ENCODE measurements at regions not wholly inside any gene's neighbourhood (a gene's known extent, or its start where the extent isn't known, plus 50 kb on each side); places are given as distances from the start of the nearest gene placed in this dataset.
A peak's percentile ranks its signal among the peaks of the same experiment; 100 is the strongest.

GRCh38 chr14:31954991-31955390 lies 122.1 kb upstream of the ARHGAP5 start:
- ChIA-PET POLR2A (ENCODE audit: unreplicated experiment) (interaction anchor here (0.7 kb wide), 1 partner anchor 1113 kb away, joined by 13 read pairs; no protein-coding TSS in a partner anchor), CTCF (no interaction called here)
- Histone ChIP-seq H4K5ac (ENCODE audit: low read depth, low read length) (no peak overlapping the region), H4K91ac (ENCODE audit: insufficient read depth, low read depth, low read length) (no peak overlapping the region), H3K27ac (ENCODE audit: insufficient read depth, low read length) (no peak overlapping the region), H3K23ac (ENCODE audit: low read depth, low read length) (no peak overlapping the region), H2AK5ac (ENCODE audit: low read depth, low read length) (no peak overlapping the region), H4K8ac (ENCODE audit: low read depth in 2 of 2, low read length in 2 of 2) (no peak overlapping the region), H3K9me3 (ENCODE audit: control insufficient read depth, insufficient read depth, low read length) (no peaks in the 10 kb centered on the region), H3K4me2 (ENCODE audit: low read depth, low read length) (no peak overlapping the region), H3K14ac (replicated peaks; ENCODE audit: low read depth, low read length) (no peak overlapping the region), H2BK120ac (ENCODE audit: low read depth, low read length) (no peak overlapping the region), H3K27me3 (ENCODE audit: control insufficient read depth, insufficient read depth, low read length) (no peaks in the 10 kb centered on the region), H3K36me3 (ENCODE audit: control insufficient read depth, insufficient read depth, low read length) (no peaks in the 10 kb centered on the region), H2BK5ac (ENCODE audit: low read depth, low read length, poor library complexity, severe bottlenecking) (no peak overlapping the region), H3K79me1 (ENCODE audit: low read depth in 1 of 2, low read length in 2 of 2) (no peaks in the 10 kb centered on the region), H3K18ac (ENCODE audit: low read depth, low read length) (no peak overlapping the region), H2AK9ac (replicated peaks; ENCODE audit: low read depth, low read length, poor library complexity) (no peak overlapping the region), H3K4me1 (ENCODE audit: control insufficient read depth, insufficient read depth, low read length) (peaks cover 16% of the 10 kb centered on the region), H3K4ac (ENCODE audit: low read depth, low read length) (no peak overlapping the region), H4K20me1 (ENCODE audit: insufficient read depth, low read length) (no peaks in the 10 kb centered on the region), H3K56ac (ENCODE audit: extremely low read depth, insufficient read depth, low read length) (no peak overlapping the region), H3K9me1 (ENCODE audit: insufficient read depth, low read length) (peaks cover 8% of the 10 kb centered on the region; the same call in 1 of the 2 replicates), H3K9ac (ENCODE audit: low read depth, low read length) (no peak overlapping the region), H2BK20ac (ENCODE audit: low read depth, low read length) (no peak overlapping the region), H3K4me3 (ENCODE audit: insufficient read depth, low read depth, low read length) (no peak overlapping the region), H2AFZ (replicated peaks; ENCODE audit: low read length, poor library complexity) (no peak overlapping the region), H2BK15ac (ENCODE audit: low read depth, low read length) (no peak overlapping the region)
- no TSS peak for BruUV-seq (replicated peaks)
- intact Hi-C loops (cut with micrococcal nuclease) (no loop called here), dilution Hi-C loops (cut with HindIII; ENCODE audit: low sequenced_read_pairs, unreplicated experiment) (no loop called here), in situ Hi-C loops (cut with MboI; ENCODE audit: low sequenced_read_pairs) (no loop called here)
- ATAC-seq (ENCODE audit: low read depth) (no peak), DNase-seq (peak; percentile 18)
- no peak for TF ChIP-seq SMC3 (IDR thresholded peaks at IDR 0.05; ENCODE audit: low read depth, low read length)
- no peak for TF ChIP-seq RAD21 (IDR thresholded peaks at IDR 0.05; ENCODE audit: low read length)
- TF ChIP-seq BHLHE40 (IDR thresholded peaks at IDR 0.05; ENCODE audit: low read depth, low read length), result no peak
- no peak for TF ChIP-seq FOS (IDR thresholded peaks at IDR 0.05; ENCODE audit: low read depth, low read length)
- TF ChIP-seq RCOR1 (IDR thresholded peaks at IDR 0.05; ENCODE audit: insufficient replicate concordance, low read length), result no peak
- TF ChIP-seq MXI1 (IDR thresholded peaks at IDR 0.05; ENCODE audit: borderline replicate concordance, low read depth, low read length), result no peak
